ENCODE measurements at regions not wholly inside any gene's neighbourhood (a gene's known extent, or its start where the extent isn't known, plus 50 kb on each side); places are given as distances from the start of the nearest gene placed in this dataset.

DNA sequence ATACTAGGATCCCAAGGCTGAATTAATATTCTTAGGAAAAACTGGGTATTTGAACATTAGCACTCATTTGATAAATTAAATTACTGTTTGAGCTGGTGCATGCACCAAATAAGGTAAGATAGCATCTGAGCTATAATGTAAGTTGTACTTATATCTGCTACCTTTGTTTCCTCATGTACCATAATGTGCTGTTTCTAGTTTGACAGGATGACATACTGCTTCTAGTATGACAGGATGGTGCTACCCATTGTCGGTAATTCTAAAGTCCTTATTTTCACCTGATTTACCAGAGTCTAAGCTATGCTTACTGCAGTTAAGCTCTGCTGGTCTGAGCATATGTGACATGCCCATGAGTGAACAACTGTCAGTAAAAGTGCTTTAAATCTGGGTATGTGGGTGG is 1017.5 kb upstream of the IGFBP7 start:
- no peak for DNase-seq
- TF ChIP-seq, protein P1, sequence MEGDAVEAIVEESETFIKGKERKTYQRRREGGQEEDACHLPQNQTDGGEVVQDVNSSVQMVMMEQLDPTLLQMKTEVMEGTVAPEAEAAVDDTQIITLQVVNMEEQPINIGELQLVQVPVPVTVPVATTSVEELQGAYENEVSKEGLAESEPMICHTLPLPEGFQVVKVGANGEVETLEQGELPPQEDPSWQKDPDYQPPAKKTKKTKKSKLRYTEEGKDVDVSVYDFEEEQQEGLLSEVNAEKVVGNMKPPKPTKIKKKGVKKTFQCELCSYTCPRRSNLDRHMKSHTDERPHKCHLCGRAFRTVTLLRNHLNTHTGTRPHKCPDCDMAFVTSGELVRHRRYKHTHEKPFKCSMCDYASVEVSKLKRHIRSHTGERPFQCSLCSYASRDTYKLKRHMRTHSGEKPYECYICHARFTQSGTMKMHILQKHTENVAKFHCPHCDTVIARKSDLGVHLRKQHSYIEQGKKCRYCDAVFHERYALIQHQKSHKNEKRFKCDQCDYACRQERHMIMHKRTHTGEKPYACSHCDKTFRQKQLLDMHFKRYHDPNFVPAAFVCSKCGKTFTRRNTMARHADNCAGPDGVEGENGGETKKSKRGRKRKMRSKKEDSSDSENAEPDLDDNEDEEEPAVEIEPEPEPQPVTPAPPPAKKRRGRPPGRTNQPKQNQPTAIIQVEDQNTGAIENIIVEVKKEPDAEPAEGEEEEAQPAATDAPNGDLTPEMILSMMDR (IDR thresholded peaks at IDR 0.05): no peak
- intact Hi-C loops (cut with DNase I): no loop called here
- no peak for FAIRE-seq
- no peaks in the 10 kb centered on the region for H3K36me3 ChIP-seq
- H3K4me1 ChIP-seq: no peaks in the 10 kb centered on the region
- no peak for ATAC-seq
- no peaks in the 10 kb centered on the region for H3K9me3 ChIP-seq
- no peak overlapping the region for H3K27ac ChIP-seq
- H3K4me3 ChIP-seq: no peak overlapping the region
- H3K27me3 ChIP-seq: no peaks in the 10 kb centered on the region
- 69 to 76% methylated on average over 1 of the region's 1 CpG for WGBS, 2 donors

DNA sequence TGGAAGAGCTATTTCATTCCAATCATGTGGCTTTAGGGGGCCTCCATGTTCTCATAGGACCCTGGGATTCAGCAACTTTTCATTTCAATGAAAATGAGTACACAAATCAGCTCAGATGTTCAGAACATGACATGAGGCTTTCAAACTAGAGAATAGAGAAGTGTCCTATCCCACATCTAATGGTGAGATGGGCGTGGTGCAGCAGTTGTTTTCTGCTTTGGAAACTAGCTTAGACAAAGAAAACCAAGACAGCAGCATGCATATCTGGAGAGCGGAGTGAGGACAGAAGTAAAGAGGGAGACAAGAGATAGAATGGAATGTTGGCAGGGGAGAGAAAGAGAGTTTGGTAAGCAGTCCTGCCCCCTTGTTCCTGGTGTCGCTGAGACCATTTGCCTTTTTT is 1009.1 kb upstream of the IGFBP7 start:
- TF ChIP-seq, protein P1 (IDR thresholded peaks at IDR 0.05): no peak
- FAIRE-seq (no peak), DNase-seq (no peak), ATAC-seq (no peak)
- H3K27ac ChIP-seq: no peak overlapping the region
- intact Hi-C loops (cut with DNase I): no loop called here
- H3K9me3 ChIP-seq: no peaks in the 10 kb centered on the region
- H3K4me1 ChIP-seq: no peaks in the 10 kb centered on the region
- H3K4me3 ChIP-seq: no peak overlapping the region
- H3K27me3 ChIP-seq: no peaks in the 10 kb centered on the region
- H3K36me3 ChIP-seq: no peaks in the 10 kb centered on the region
- 72 to 78% methylated on average over 3 of the region's 3 CpGs for WGBS, 2 donors

- intact Hi-C loops (cut with DNase I): no loop called here
- Histone ChIP-seq H3K27ac (no peak overlapping the region), H3K4me3 (no peak overlapping the region), H3K27me3 (no peaks in the 10 kb centered on the region), H3K36me3 (no peaks in the 10 kb centered on the region), H3K9me3 (no peaks in the 10 kb centered on the region), H3K4me1 (no peaks in the 10 kb centered on the region)
- WGBS, 2 donors: 39 to 51% methylated on average over 2 of the region's 2 CpGs
- no peak for ATAC-seq
- DNase-seq: no peak
- no peak for FAIRE-seq
- TF ChIP-seq, protein P1 (IDR thresholded peaks at IDR 0.05): no peak
Measured at GRCh38 chr4:58113126-58113525, 1002.9 kb upstream of the IGFBP7 start.

DNA sequence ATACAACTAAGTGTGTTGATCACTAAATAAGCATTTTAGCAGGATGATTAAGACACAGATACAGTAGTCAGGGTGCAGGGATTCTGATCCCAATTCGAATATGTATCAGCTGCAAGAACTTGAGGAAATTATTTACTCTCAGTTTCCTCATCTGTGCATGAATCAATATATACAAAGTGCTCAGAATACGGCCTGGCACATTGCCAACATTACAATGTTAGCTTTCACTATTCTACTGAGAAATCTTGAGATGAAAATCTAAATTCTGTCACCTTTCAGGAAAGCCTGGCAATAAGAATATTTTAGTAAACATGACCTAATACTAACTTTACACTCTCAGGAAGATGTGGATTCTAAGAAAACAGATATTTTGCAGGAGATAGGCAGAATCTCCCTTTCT is 1001.6 kb upstream of the IGFBP7 start:
- H3K4me1 ChIP-seq: no peaks in the 10 kb centered on the region
- no peaks in the 10 kb centered on the region for H3K36me3 ChIP-seq
- H3K27ac ChIP-seq: no peak overlapping the region
- 28 to 32% methylated on average over 2 of the region's 2 CpGs for WGBS, 2 donors
- ATAC-seq (no peak), DNase-seq (no peak), FAIRE-seq (no peak)
- TF ChIP-seq, protein P1 (IDR thresholded peaks at IDR 0.05): no peak
- no peak overlapping the region for H3K4me3 ChIP-seq
- intact Hi-C loops (cut with DNase I): no loop called here
- H3K27me3 ChIP-seq: no peaks in the 10 kb centered on the region
- H3K9me3 ChIP-seq: no peaks in the 10 kb centered on the region

DNA sequence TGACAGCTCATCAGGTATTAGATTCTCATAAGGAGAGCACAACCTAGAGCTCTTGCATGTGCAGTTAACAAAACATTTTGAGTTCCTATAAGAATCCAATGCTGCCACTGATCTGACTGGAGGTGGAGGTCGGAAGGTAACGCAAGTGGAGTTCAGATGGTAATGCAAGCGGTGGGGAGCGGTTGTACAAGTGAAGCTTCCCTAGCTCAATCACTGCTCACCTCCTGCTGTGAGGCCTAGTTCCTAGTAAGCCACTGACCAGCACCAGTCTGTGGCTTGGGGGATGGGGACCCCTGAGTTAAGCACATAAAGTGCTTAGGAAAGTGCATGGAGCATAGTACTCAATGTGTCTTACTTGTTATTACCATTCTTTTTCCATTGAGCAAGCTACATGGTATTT is 983.2 kb upstream of the IGFBP7 start:
- H3K27ac ChIP-seq: no peak overlapping the region
- FAIRE-seq (no peak), DNase-seq (no peak), ATAC-seq (no peak)
- TF ChIP-seq, protein P1 (IDR thresholded peaks at IDR 0.05): no peak
- no peaks in the 10 kb centered on the region for H3K36me3 ChIP-seq
- no peak overlapping the region for H3K4me3 ChIP-seq
- H3K4me1 ChIP-seq: no peaks in the 10 kb centered on the region
- H3K9me3 ChIP-seq: no peaks in the 10 kb centered on the region
- whole genome bisulfite sequencing, 2 donors: 89 to 92% methylated on average over 4 of the region's 4 CpGs
- H3K27me3 ChIP-seq: no peaks in the 10 kb centered on the region
- intact Hi-C loops (cut with DNase I): no loop called here

All from pancreas (tissue), 10 donors.